ENCODE measurements at regions not wholly inside any gene's neighbourhood (a gene's known extent, or its start where the extent isn't known, plus 50 kb on each side); places are given as distances from the start of the nearest gene placed in this dataset.

- Mint-ChIP-seq H3K27me3 (ENCODE audit: low read depth) (no peaks in the 10 kb centered on the region), H3K36me3 (ENCODE audit: low read depth) (no peaks in the 10 kb centered on the region), H3K9me3 (no peaks in the 10 kb centered on the region), H3K27ac (no peak overlapping the region), H3K4me1 (ENCODE audit: low read depth) (no peaks in the 10 kb centered on the region), H3K4me3 (no peak overlapping the region)
Observed at GRCh38 chr18:37654731-37655369, 89.3 kb upstream of the CELF4 start.

- no peak overlapping the region for H3K4me3 Mint-ChIP-seq
- no peak overlapping the region for H3K27ac Mint-ChIP-seq
- no peaks in the 10 kb centered on the region for H3K36me3 Mint-ChIP-seq (ENCODE audit: low read depth)
- no peaks in the 10 kb centered on the region for H3K27me3 Mint-ChIP-seq (ENCODE audit: low read depth)
- H3K9me3 Mint-ChIP-seq: peaks cover 5% of the 10 kb centered on the region
- no peaks in the 10 kb centered on the region for H3K4me1 Mint-ChIP-seq (ENCODE audit: low read depth)
Observed at GRCh38 chr18:37654034-37654433, 88.4 kb upstream of the CELF4 start.

- peaks cover 5% of the 10 kb centered on the region for H3K9me3 Mint-ChIP-seq
- no peak overlapping the region for H3K4me3 Mint-ChIP-seq
- H3K4me1 Mint-ChIP-seq (ENCODE audit: low read depth): no peaks in the 10 kb centered on the region
- no peaks in the 10 kb centered on the region for H3K27me3 Mint-ChIP-seq (ENCODE audit: low read depth)
- H3K27ac Mint-ChIP-seq: no peak overlapping the region
- no peaks in the 10 kb centered on the region for H3K36me3 Mint-ChIP-seq (ENCODE audit: low read depth)
Observed at GRCh38 chr18:37653618-37654017, 88.0 kb upstream of the CELF4 start.

GRCh38 chr18:37649930-37650329, 84.3 kb upstream of the CELF4 start:
- no peaks in the 10 kb centered on the region for H3K27me3 Mint-ChIP-seq (ENCODE audit: low read depth)
- H3K9me3 Mint-ChIP-seq: peaks cover 8% of the 10 kb centered on the region
- H3K4me1 Mint-ChIP-seq (ENCODE audit: low read depth): no peaks in the 10 kb centered on the region
- no peaks in the 10 kb centered on the region for H3K36me3 Mint-ChIP-seq (ENCODE audit: low read depth)
- H3K27ac Mint-ChIP-seq: no peak overlapping the region
- H3K4me3 Mint-ChIP-seq: no peak overlapping the region

GRCh38 chr18:37649416-37649815, 83.8 kb upstream of the CELF4 start:
- Mint-ChIP-seq H3K4me1 (ENCODE audit: low read depth) (no peaks in the 10 kb centered on the region), H3K4me3 (no peak overlapping the region), H3K9me3 (peaks cover 10% of the 10 kb centered on the region), H3K27me3 (ENCODE audit: low read depth) (no peaks in the 10 kb centered on the region), H3K27ac (no peak overlapping the region), H3K36me3 (ENCODE audit: low read depth) (no peaks in the 10 kb centered on the region)

GRCh38 chr18:37641573-37641972, 76.0 kb upstream of the CELF4 start:
- H3K4me1 Mint-ChIP-seq (ENCODE audit: low read depth): no peaks in the 10 kb centered on the region
- no peaks in the 10 kb centered on the region for H3K27me3 Mint-ChIP-seq (ENCODE audit: low read depth)

GRCh38 chr18:37640504-37640903, 74.9 kb upstream of the CELF4 start:
- Mint-ChIP-seq H3K36me3 (ENCODE audit: low read depth) (no peaks in the 10 kb centered on the region), H3K27ac (no peak overlapping the region), H3K4me1 (ENCODE audit: low read depth) (no peaks in the 10 kb centered on the region), H3K27me3 (ENCODE audit: low read depth) (no peaks in the 10 kb centered on the region), H3K4me3 (no peak overlapping the region), H3K9me3 (peaks cover 10% of the 10 kb centered on the region)

More at GRCh38 chr18:37641573-37641972, 76.0 kb upstream of the CELF4 start:
- no peak overlapping the region for H3K4me3 Mint-ChIP-seq
- H3K9me3 Mint-ChIP-seq: peaks cover 10% of the 10 kb centered on the region
- no peak overlapping the region for H3K27ac Mint-ChIP-seq
- H3K36me3 Mint-ChIP-seq (ENCODE audit: low read depth): no peaks in the 10 kb centered on the region

GRCh38 chr18:37639846-37640245, 74.2 kb upstream of the CELF4 start:
- Mint-ChIP-seq H3K27me3 (ENCODE audit: low read depth) (no peaks in the 10 kb centered on the region), H3K4me1 (ENCODE audit: low read depth) (no peaks in the 10 kb centered on the region), H3K36me3 (ENCODE audit: low read depth) (no peaks in the 10 kb centered on the region), H3K27ac (no peak overlapping the region), H3K4me3 (no peak overlapping the region), H3K9me3 (peaks cover 7% of the 10 kb centered on the region)

- no peaks in the 10 kb centered on the region for H3K9me3 Mint-ChIP-seq
- H3K36me3 Mint-ChIP-seq (ENCODE audit: low read depth): no peaks in the 10 kb centered on the region
- H3K27me3 Mint-ChIP-seq (ENCODE audit: low read depth): no peaks in the 10 kb centered on the region
- H3K4me1 Mint-ChIP-seq (ENCODE audit: low read depth): no peaks in the 10 kb centered on the region
- H3K4me3 Mint-ChIP-seq: no peak overlapping the region
- H3K27ac Mint-ChIP-seq: no peak overlapping the region
Observed at GRCh38 chr18:37637478-37637850, 71.9 kb upstream of the CELF4 start.

- Mint-ChIP-seq H3K36me3 (ENCODE audit: low read depth) (no peaks in the 10 kb centered on the region), H3K27me3 (ENCODE audit: low read depth) (no peaks in the 10 kb centered on the region), H3K9me3 (no peaks in the 10 kb centered on the region), H3K27ac (no peak overlapping the region), H3K4me1 (ENCODE audit: low read depth) (no peaks in the 10 kb centered on the region), H3K4me3 (no peak overlapping the region)
Observed at GRCh38 chr18:37636831-37637477, 71.4 kb upstream of the CELF4 start.

GRCh38 chr18:37634516-37634915, 68.9 kb upstream of the CELF4 start:
- Mint-ChIP-seq H3K9me3 (no peaks in the 10 kb centered on the region), H3K4me1 (ENCODE audit: low read depth) (no peaks in the 10 kb centered on the region), H3K36me3 (ENCODE audit: low read depth) (no peaks in the 10 kb centered on the region), H3K27ac (no peak overlapping the region), H3K4me3 (no peak overlapping the region), H3K27me3 (ENCODE audit: low read depth) (no peaks in the 10 kb centered on the region)

- no peak overlapping the region for H3K27ac Mint-ChIP-seq
- no peaks in the 10 kb centered on the region for H3K36me3 Mint-ChIP-seq (ENCODE audit: low read depth)
- no peaks in the 10 kb centered on the region for H3K27me3 Mint-ChIP-seq (ENCODE audit: low read depth)
- H3K4me1 Mint-ChIP-seq (ENCODE audit: low read depth): no peaks in the 10 kb centered on the region
- no peak overlapping the region for H3K4me3 Mint-ChIP-seq
- H3K9me3 Mint-ChIP-seq: no peaks in the 10 kb centered on the region
Observed at GRCh38 chr18:37631422-37631821, 65.8 kb upstream of the CELF4 start.

- no peaks in the 10 kb centered on the region for H3K9me3 Mint-ChIP-seq
- H3K27me3 Mint-ChIP-seq (ENCODE audit: low read depth): no peaks in the 10 kb centered on the region
- H3K4me3 Mint-ChIP-seq: no peak overlapping the region
- H3K27ac Mint-ChIP-seq: no peak overlapping the region
- H3K4me1 Mint-ChIP-seq (ENCODE audit: low read depth): no peaks in the 10 kb centered on the region
- no peaks in the 10 kb centered on the region for H3K36me3 Mint-ChIP-seq (ENCODE audit: low read depth)
Observed at GRCh38 chr18:37630334-37630733, 64.7 kb upstream of the CELF4 start.

GRCh38 chr18:37628470-37629220, 63.0 kb upstream of the CELF4 start:
- no peak overlapping the region for H3K27ac Mint-ChIP-seq
- H3K27me3 Mint-ChIP-seq (ENCODE audit: low read depth): no peaks in the 10 kb centered on the region
- no peaks in the 10 kb centered on the region for H3K36me3 Mint-ChIP-seq (ENCODE audit: low read depth)
- no peak overlapping the region for H3K4me3 Mint-ChIP-seq
- no peaks in the 10 kb centered on the region for H3K9me3 Mint-ChIP-seq
- no peaks in the 10 kb centered on the region for H3K4me1 Mint-ChIP-seq (ENCODE audit: low read depth)

- H3K36me3 Mint-ChIP-seq (ENCODE audit: low read depth): no peaks in the 10 kb centered on the region
- H3K27ac Mint-ChIP-seq: no peak overlapping the region
- no peak overlapping the region for H3K4me3 Mint-ChIP-seq
- no peaks in the 10 kb centered on the region for H3K9me3 Mint-ChIP-seq
- H3K4me1 Mint-ChIP-seq (ENCODE audit: low read depth): no peaks in the 10 kb centered on the region
- no peaks in the 10 kb centered on the region for H3K27me3 Mint-ChIP-seq (ENCODE audit: low read depth)
Observed at GRCh38 chr18:37624318-37624717, 58.7 kb upstream of the CELF4 start.

All from T-helper 1 cell treated with Interleukin-12 subunit alpha and Interleukin-12 subunit beta and Interleukin-4 antibody, amounts not matched to agents 30 μg/mL and 1 μg/mL, for 36 hours (primary cell).